Panc1 (cell line): ENCODE measurements at regions not wholly inside any gene's neighbourhood (a gene's known extent, or its start where the extent isn't known, plus 50 kb on each side); places are given as distances from the start of the nearest gene placed in this dataset.

Source experiments
- ATAC-seq: fragments of 200-7000 bp; cut with Tn5 transposase; 2 replicates; pipeline ENCODE4 v1.9.1; 2020; ENCODE audit warnings: mild to moderate bottlenecking, moderate library complexity
- BruUV-seq: library from RNA; stranded (reverse); fragments of 400-500 nt; replicated peaks from 2 replicates; lab custom pipeline; 2021; lab: Mats Ljungman, UMichigan
- CTCF ChIA-PET: fragments of 300-600 bp; sonication (Branson Sonifier 250); formaldehyde crosslinking; loops from one replicate; lab custom pipeline; 2022; ENCODE audit warnings: antibody characterized with exemption; lab: Charles Lee
- POLR2A ChIA-PET: fragments of 300-600 bp; sonication (Branson Sonifier 250); formaldehyde crosslinking; loops from one replicate; lab custom pipeline; 2022; ENCODE audit warnings: antibody characterized with exemption; lab: Charles Lee
- DNase-seq: peaks from one replicate; pipeline ENCODE4 v3.0.0-alpha.2; 2010; ENCODE audit warnings: low read depth, low spot score
- H3K27ac ChIP-seq: 2 replicates; pipeline ENCODE4 v1.5.1; 2011; ENCODE audit warnings: mild to moderate bottlenecking, low read length, inconsistent platforms
- H3K27me3 ChIP-seq: fragments of 200-500 bp; sonication (Bioruptor generic); 2 replicates; pipeline ENCODE4 v1.6.0; 2014; ENCODE audit warnings: low read length, inconsistent platforms; ENCODE audit not compliant: control insufficient read depth, insufficient read depth
- H3K36me3 ChIP-seq: fragments of 200-500 bp; sonication (Bioruptor generic); 2 replicates; pipeline ENCODE4 v1.5.1; 2014; ENCODE audit warnings: inconsistent platforms, mild to moderate bottlenecking, low read length, moderate library complexity; ENCODE audit not compliant: control insufficient read depth, insufficient read depth
- H3K4me1 ChIP-seq: 2 replicates; pipeline ENCODE4 v1.5.1; 2011; ENCODE audit warnings: inconsistent platforms, mild to moderate bottlenecking, low read length, moderate library complexity; ENCODE audit not compliant: control insufficient read depth, insufficient read depth
- H3K4me3 ChIP-seq, 2 experiments: 2 replicates each; pipeline ENCODE4 v1.5.1; 2011 to 2012; ENCODE audit warnings: low read depth in 2 of 2, low read length in 2 of 2, mild to moderate bottlenecking in 2 of 2, inconsistent platforms in 1 of 2, moderate library complexity in 1 of 2
- H3K9me3 ChIP-seq: fragments of 200-500 bp; sonication (Bioruptor generic); 2 replicates; pipeline ENCODE4 v1.5.1; 2014; ENCODE audit warnings: low read depth, mild to moderate bottlenecking, inconsistent platforms, low read length, moderate library complexity; ENCODE audit not compliant: control insufficient read depth, insufficient read depth
- POLR2AphosphoS5 ChIP-seq: IDR thresholded peaks from 2 replicates; pipeline ENCODE4 v1.6.1; 2012; ENCODE audit warnings: mild to moderate bottlenecking, low read depth, low read length, moderate library complexity
- REST ChIP-seq, 2 experiments: IDR thresholded peaks; 2 replicates each; pipeline ENCODE4 v1.6.1; 2011 to 2012; ENCODE audit warnings: low read depth in 2 of 2, control low read depth in 1 of 2, low read length in 1 of 2, mild to moderate bottlenecking in 1 of 2, moderate library complexity in 1 of 2; ENCODE audit not compliant: insufficient read depth in 1 of 2
- SIN3A ChIP-seq: IDR thresholded peaks from 2 replicates; pipeline ENCODE4 v1.6.1; 2012; ENCODE audit warnings: low read depth, mild to moderate bottlenecking, low read length, moderate library complexity, borderline replicate concordance; ENCODE audit not compliant: insufficient read depth
- TCF7L2 ChIP-seq: IDR thresholded peaks from 2 replicates; pipeline ENCODE4 v1.6.1; 2011; ENCODE audit warnings: mild to moderate bottlenecking, low read depth, low read length, inconsistent platforms
- in situ Hi-C: cut with HindIII; loops from 2 replicates; pipeline ENCODE4 v1.10.0; 2016; ENCODE audit warnings: low sequenced_read_pairs, low pct_unique_long_range_greater_than_20kb
- intact Hi-C: fragments of 100-400 bp; cut with micrococcal nuclease; formaldehyde crosslinking; loops from one replicate; pipeline ENCODE4 v1.10.0; 2022; ENCODE audit not compliant: unreplicated experiment
- TF ChIP-seq, protein P1 (sequence below): fragments of 450-650 bp; IDR thresholded peaks from 2 replicates; pipeline ENCODE4 v1.5.1; 2017; ENCODE audit warnings: mild to moderate bottlenecking

DNA sequence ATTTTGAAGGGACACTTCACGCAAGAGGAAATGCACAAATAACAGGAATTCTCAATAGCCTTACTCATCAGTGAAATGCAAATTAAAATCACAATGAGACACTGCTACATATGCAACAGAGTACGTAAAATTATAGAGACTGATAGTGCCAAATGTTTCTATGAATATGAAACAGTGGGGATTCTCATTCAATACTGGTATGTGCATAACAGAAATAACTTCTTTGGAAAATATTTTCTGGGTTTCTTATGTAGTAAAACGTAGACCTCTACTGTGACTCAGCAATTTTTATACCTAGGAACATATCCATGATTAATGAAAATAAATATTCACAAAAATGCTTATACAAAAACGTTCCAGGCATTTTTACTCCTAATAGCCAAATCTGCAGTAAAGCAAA is 1625.2 kb downstream of the MAT2B start:
- ATAC-seq (no peak), DNase-seq (no peak)
- intact Hi-C loops, result no loop called here
- BruUV-seq, result no TSS peak
- Histone ChIP-seq H3K27ac (no peak overlapping the region), H3K27me3 (no peaks in the 10 kb centered on the region), H3K9me3 (no peaks in the 10 kb centered on the region), H3K4me3 (no peak overlapping the region), H3K36me3 (no peaks in the 10 kb centered on the region), H3K4me1 (no peaks in the 10 kb centered on the region)
- in situ Hi-C loops, result no loop called here
- CTCF ChIA-PET, result no interaction called here
- POLR2A ChIA-PET, result no interaction called here
- TF ChIP-seq TCF7L2, result no peak
- TF ChIP-seq POLR2AphosphoS5, result no peak
- no peak for TF ChIP-seq SIN3A
- TF ChIP-seq, protein P1, sequence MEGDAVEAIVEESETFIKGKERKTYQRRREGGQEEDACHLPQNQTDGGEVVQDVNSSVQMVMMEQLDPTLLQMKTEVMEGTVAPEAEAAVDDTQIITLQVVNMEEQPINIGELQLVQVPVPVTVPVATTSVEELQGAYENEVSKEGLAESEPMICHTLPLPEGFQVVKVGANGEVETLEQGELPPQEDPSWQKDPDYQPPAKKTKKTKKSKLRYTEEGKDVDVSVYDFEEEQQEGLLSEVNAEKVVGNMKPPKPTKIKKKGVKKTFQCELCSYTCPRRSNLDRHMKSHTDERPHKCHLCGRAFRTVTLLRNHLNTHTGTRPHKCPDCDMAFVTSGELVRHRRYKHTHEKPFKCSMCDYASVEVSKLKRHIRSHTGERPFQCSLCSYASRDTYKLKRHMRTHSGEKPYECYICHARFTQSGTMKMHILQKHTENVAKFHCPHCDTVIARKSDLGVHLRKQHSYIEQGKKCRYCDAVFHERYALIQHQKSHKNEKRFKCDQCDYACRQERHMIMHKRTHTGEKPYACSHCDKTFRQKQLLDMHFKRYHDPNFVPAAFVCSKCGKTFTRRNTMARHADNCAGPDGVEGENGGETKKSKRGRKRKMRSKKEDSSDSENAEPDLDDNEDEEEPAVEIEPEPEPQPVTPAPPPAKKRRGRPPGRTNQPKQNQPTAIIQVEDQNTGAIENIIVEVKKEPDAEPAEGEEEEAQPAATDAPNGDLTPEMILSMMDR, result no peak
- TF ChIP-seq REST (IDR thresholded peaks at IDR 0.05; ENCODE audit: insufficient read depth in 1 of 2, low read depth in 2 of 2, low read length in 1 of 2), result no peak

DNA sequence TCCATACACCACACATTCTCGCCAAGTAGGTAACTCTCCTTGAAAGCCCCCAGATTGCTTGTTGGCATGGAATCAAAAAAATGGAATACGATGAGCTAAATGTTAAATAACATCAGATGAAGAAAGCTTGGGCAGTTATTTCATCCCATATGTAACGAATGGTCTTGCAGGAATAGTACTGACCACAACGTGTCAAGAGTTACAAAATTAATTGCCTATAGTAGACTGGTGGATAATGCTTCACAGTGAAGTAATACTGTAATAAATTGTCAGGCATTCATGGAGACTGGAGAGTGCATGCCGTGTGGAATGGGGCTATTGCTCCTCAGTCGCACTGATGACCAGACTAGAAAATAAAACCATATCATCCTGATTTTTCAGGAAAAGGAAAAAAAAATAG is 1628.7 kb downstream of the MAT2B start:
- no peak for DNase-seq
- CTCF ChIA-PET, result no interaction called here
- BruUV-seq, result no TSS peak
- in situ Hi-C loops, result no loop called here
- H3K27me3 ChIP-seq, result no peaks in the 10 kb centered on the region
- H3K4me3 ChIP-seq, result no peak overlapping the region
- no peak for ATAC-seq
- TF ChIP-seq POLR2AphosphoS5, result no peak
- no peak for TF ChIP-seq SIN3A
- no peak for TF ChIP-seq TCF7L2
- no peak for TF ChIP-seq REST (IDR thresholded peaks at IDR 0.05; ENCODE audit: insufficient read depth in 1 of 2, low read depth in 2 of 2, low read length in 1 of 2)
- TF ChIP-seq, protein P1, result no peak
- H3K36me3 ChIP-seq, result no peaks in the 10 kb centered on the region
- intact Hi-C loops, result no loop called here
- POLR2A ChIA-PET, result no interaction called here
- no peak overlapping the region for H3K27ac ChIP-seq
- H3K4me1 ChIP-seq, result no peaks in the 10 kb centered on the region
- H3K9me3 ChIP-seq, result no peaks in the 10 kb centered on the region
